ENCODE measurements at regions not wholly inside any gene's neighbourhood (a gene's known extent, or its start where the extent isn't known, plus 50 kb on each side); places are given as distances from the start of the nearest gene placed in this dataset.

DNA sequence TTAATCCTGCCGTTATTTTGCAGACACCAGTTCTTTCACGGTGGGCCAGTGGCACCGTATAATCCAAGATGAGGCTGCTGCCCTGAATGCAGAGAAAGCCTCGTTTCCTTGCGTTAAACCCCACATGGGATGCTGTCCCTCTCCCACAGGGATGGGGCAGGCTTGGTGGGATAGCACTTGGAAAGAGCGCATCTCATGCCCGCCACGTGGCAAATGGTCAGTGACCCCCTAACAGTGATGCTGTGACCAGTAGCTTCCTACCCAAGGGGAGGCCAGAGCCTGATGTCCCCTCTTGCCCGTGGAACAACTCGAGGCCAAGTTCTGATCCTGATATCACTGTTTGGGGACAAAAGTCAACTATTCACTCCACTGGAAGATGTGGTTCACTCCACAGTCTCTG lies 73.3 kb downstream of the RHOB start:
- no peak for TF ChIP-seq POLR2A (IDR thresholded peaks at IDR 0.05)
- TF ChIP-seq, protein P1, sequence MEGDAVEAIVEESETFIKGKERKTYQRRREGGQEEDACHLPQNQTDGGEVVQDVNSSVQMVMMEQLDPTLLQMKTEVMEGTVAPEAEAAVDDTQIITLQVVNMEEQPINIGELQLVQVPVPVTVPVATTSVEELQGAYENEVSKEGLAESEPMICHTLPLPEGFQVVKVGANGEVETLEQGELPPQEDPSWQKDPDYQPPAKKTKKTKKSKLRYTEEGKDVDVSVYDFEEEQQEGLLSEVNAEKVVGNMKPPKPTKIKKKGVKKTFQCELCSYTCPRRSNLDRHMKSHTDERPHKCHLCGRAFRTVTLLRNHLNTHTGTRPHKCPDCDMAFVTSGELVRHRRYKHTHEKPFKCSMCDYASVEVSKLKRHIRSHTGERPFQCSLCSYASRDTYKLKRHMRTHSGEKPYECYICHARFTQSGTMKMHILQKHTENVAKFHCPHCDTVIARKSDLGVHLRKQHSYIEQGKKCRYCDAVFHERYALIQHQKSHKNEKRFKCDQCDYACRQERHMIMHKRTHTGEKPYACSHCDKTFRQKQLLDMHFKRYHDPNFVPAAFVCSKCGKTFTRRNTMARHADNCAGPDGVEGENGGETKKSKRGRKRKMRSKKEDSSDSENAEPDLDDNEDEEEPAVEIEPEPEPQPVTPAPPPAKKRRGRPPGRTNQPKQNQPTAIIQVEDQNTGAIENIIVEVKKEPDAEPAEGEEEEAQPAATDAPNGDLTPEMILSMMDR (IDR thresholded peaks at IDR 0.05) = no peak
- no peak overlapping the region for H3K4me3 ChIP-seq (ENCODE audit: low read depth, poor library complexity, severe bottlenecking)
- no peak for DNase-seq (ENCODE audit: low spot score in 2 of 2)
- WGBS, 2 donors = 95 to 96% methylated on average over 10 of the region's 10 CpGs
- intact Hi-C loops (cut with DNase I; ENCODE audit: low total_unique reads) = no loop called here

DNA sequence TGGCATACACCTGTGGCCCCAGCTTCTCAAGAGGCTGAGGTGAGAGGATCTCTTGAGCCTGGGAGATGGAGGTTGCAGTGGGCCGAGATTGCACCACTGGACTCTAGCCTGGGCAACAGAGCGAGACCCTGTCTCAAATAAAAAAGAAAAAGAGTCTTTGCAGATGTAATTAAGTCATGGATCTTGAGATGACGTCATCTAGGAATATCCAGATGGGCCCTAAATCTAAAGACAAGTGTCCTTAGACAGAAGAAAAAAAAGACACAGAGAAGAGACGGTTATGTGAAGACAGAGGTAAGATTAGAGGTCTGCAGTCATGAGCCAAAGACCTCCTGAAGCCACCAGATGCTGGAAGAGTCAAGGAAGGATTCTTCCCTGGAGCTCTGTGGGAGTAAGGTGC lies 74.3 kb downstream of the RHOB start:
- H3K4me3 ChIP-seq (ENCODE audit: low read depth, poor library complexity, severe bottlenecking) = no peak overlapping the region
- intact Hi-C loops (cut with DNase I; ENCODE audit: low total_unique reads) = no loop called here
- DNase-seq (ENCODE audit: low spot score in 2 of 2) = no peak
- WGBS, 2 donors = 93% methylated on average over 4 of the region's 4 CpGs
- TF ChIP-seq, protein P1 (IDR thresholded peaks at IDR 0.05) = no peak
- no peak for TF ChIP-seq POLR2A (IDR thresholded peaks at IDR 0.05)

DNA sequence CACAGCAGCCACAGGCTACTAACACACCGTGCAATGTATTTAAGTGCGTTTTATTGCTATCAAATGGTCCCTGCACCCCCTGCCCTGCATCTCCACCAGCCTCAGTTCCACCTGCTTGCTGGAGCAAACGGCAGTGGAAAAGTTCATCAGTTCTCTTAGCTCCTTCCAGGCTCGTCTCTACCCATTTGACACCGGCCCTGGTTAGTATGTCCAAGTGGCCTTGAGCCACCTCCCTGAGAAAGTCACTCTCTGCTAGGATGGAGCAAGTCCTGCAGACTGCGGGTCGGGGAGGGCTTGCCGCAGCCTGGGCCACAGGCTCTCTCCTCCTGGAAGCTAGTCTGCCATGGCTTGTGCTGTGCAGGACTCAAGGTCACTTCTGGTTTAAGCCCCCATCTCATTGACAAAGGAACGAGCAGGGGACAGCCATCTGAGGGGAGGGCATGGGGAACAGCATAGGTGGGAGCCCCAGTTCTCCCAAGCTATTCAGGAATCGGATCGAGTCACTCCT lies 74.9 kb downstream of the RHOB start:
- DNase-seq (ENCODE audit: low spot score in 2 of 2) = no peak
- no peak overlapping the region for H3K4me3 ChIP-seq (ENCODE audit: low read depth, poor library complexity, severe bottlenecking)
- 77 to 84% methylated on average over 11 of the region's 11 CpGs for WGBS, 2 donors
- no peak for TF ChIP-seq POLR2A (IDR thresholded peaks at IDR 0.05)
- TF ChIP-seq, protein P1 (IDR thresholded peaks at IDR 0.05) = no peak
- intact Hi-C loops (cut with DNase I; ENCODE audit: low total_unique reads) = no loop called here

DNA sequence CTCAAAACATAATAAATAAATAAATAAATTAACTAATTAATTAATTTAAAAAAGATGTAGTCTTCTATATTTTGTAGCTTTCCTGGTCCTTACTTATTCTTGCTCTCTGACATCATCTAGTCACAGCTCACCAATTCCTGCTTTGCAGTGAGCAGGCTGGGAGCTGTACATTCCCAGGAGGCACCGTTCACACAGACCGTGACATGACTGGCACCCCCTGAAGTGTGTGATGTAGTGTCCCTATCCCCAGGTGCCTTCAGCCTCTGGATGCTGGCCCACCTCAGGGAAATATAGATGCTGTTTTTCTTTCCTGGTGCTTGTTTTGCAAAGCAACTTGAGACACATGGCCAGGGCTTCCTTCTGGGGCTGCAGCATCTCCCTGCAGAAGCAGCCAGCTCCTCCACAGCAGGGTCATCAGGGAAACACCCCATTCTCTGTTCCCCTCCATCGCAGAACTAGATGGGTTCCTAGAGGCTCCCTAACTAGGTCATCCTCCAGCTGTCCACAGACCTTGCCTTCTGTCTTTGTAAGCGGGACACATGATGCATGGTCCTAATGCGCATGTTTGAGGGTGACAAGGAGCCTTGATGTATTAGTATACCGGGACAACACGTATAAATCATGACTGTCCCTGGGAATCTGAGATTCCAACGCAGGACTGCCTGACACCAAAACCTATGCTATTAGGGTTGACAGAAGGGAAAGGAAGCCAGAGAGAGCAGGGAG lies 76.4 kb downstream of the RHOB start:
- no peak for DNase-seq (ENCODE audit: low spot score in 2 of 2)
- H3K4me3 ChIP-seq (ENCODE audit: low read depth, poor library complexity, severe bottlenecking) = no peak overlapping the region
- TF ChIP-seq, protein P1 (IDR thresholded peaks at IDR 0.05) = no peak
- no peak for TF ChIP-seq POLR2A (IDR thresholded peaks at IDR 0.05)
- 93 to 95% methylated on average over 8 of the region's 8 CpGs for WGBS, 2 donors
- intact Hi-C loops (cut with DNase I; ENCODE audit: low total_unique reads) = no loop called here

DNA sequence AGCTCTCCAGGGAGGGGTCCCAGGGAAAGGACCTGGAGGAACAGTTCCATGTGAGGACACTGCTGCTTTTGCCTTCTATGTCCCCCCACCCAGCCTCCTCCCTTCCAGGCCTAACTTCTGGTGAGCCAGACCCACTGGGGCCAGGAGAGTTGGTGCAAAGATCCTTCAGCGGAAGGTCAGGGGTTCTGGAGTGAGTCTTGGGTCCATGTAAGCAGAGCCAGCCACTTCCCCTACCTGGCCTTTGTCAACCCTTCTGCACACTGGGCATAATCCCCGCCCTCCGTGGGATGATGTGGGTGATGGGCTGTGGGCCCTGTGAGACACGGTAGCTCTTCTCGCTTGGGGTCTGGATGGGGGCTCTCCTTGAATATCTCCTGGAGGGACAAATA lies 76.9 kb downstream of the RHOB start:
- WGBS, 2 donors = 96 to 97% methylated on average over 5 of the region's 5 CpGs
- TF ChIP-seq, protein P1 (IDR thresholded peaks at IDR 0.05) = no peak
- intact Hi-C loops (cut with DNase I; ENCODE audit: low total_unique reads) = no loop called here
- H3K4me3 ChIP-seq (ENCODE audit: low read depth, poor library complexity, severe bottlenecking) = no peak overlapping the region
- DNase-seq (ENCODE audit: low spot score in 2 of 2) = no peak
